Memory B cell (primary cell): ENCODE measurements at regions not wholly inside any gene's neighbourhood (a gene's known extent, or its start where the extent isn't known, plus 50 kb on each side); places are given as distances from the start of the nearest gene placed in this dataset.
"Not testable (repeated sequence)": the region's sequence is repeated elsewhere in the genome, so short reads cannot be mapped to it uniquely, and the experiment has no call there.

ENCODE experiments used
- ATAC-seq: fragments of 150-1000 bp; cut with Tn5 transposase; 2 replicates; pipeline ENCODE4 v1.10.0; 2021; ENCODE audit warnings: low read depth, mild to moderate bottlenecking, moderate library complexity
- DNase-seq, 2 donors: peaks; one replicate each; pipeline ENCODE4 v3.0.0; 2022; ENCODE audit warnings: low spot score in 2 of 2
- H3K27ac Mint-ChIP-seq: one replicate; pipeline ENCODE4 v1.8.0; 2022; ENCODE audit warnings: mild to moderate bottlenecking, moderate library complexity, mixed read lengths
- H3K27me3 Mint-ChIP-seq: one replicate; pipeline ENCODE4 v1.8.0; 2022; ENCODE audit warnings: mixed read lengths
- H3K36me3 Mint-ChIP-seq: one replicate; pipeline ENCODE4 v1.8.0; 2022; ENCODE audit warnings: mild to moderate bottlenecking, mixed read lengths
- H3K4me1 Mint-ChIP-seq: one replicate; pipeline ENCODE4 v1.8.0; 2022; ENCODE audit warnings: mixed read lengths
- H3K4me3 Mint-ChIP-seq: one replicate; pipeline ENCODE4 v1.8.0; 2022; ENCODE audit warnings: mild to moderate bottlenecking, moderate library complexity, mixed read lengths
- H3K9me3 Mint-ChIP-seq: one replicate; pipeline ENCODE4 v1.8.0; 2022; ENCODE audit warnings: mixed read lengths

DNA sequence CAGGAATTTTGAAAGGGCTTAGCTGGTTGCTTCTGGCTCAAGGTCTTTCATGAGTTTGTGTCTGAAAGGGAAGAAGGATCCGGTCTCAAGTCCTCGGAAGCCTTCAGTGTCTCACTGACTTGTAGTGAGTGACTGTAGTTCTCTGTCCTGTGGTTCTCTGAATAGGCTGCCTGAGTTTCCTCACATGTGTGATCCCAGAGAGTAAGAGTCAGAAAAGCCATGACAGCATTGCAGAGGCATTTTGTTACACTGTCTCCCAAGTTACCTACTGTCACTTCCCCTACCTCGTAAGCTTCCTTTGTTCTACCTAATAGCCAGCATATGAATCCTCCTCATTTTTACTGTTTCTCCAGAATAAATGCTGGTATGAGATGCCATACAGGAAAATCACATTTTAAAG lies 709.1 kb upstream of the CHAC2 start:
- no peaks in the 10 kb centered on the region for H3K27me3 Mint-ChIP-seq
- ATAC-seq = no peak
- no peak overlapping the region for H3K4me3 Mint-ChIP-seq
- H3K36me3 Mint-ChIP-seq = no peaks in the 10 kb centered on the region
- H3K9me3 Mint-ChIP-seq = peaks cover 4% of the 10 kb centered on the region
- H3K27ac Mint-ChIP-seq = no peak overlapping the region
- no peaks in the 10 kb centered on the region for H3K4me1 Mint-ChIP-seq
- no peak for DNase-seq

DNA sequence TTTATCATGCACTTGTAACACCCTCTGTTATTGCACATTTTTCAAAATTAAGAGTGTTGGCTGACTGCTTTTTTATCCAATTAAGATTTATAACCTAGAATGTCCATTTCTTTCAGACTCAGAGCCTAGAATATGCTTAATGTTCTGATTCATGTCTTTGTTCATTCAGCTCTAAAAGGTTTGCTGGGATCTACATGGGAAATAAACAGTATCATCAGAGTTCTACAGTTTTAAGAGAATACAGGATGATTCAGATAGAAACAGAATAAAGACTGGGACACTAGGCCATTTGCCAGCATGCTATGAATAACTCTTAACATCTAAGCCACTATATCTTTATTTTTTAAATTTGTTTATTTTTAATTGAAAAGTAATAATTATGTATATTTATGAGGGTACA lies 713.7 kb upstream of the CHAC2 start:
- Mint-ChIP-seq H3K27me3 (no peaks in the 10 kb centered on the region), H3K9me3 (peaks cover 4% of the 10 kb centered on the region), H3K4me3 (no peak overlapping the region), H3K27ac (no peak overlapping the region), H3K36me3 (no peaks in the 10 kb centered on the region), H3K4me1 (no peaks in the 10 kb centered on the region)
- no peak for ATAC-seq
- DNase-seq = no peak

DNA sequence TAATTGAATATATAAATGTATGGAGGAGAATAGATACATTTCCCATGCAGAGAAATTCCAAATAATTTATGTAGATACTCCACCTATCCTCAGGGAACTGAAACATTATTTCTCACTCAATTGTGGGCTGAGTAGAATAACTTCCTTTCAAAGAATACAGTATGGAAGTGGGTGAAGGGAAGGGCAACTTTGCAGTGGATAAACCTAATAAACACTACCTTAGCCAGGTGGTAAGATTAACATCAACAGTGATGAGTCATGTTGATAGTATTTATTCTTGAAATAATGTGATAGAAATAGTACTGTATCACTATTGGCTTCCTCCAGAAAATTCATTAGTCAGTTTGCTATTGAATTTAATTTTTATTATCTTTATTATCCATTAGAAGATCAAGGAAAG lies 716.4 kb upstream of the CHAC2 start:
- no peaks in the 10 kb centered on the region for H3K27me3 Mint-ChIP-seq
- DNase-seq (no peak), ATAC-seq (no peak)
- peaks cover 4% of the 10 kb centered on the region for H3K9me3 Mint-ChIP-seq
- H3K36me3 Mint-ChIP-seq = no peaks in the 10 kb centered on the region
- H3K4me1 Mint-ChIP-seq = no peaks in the 10 kb centered on the region
- H3K4me3 Mint-ChIP-seq = no peak overlapping the region
- no peak overlapping the region for H3K27ac Mint-ChIP-seq

DNA sequence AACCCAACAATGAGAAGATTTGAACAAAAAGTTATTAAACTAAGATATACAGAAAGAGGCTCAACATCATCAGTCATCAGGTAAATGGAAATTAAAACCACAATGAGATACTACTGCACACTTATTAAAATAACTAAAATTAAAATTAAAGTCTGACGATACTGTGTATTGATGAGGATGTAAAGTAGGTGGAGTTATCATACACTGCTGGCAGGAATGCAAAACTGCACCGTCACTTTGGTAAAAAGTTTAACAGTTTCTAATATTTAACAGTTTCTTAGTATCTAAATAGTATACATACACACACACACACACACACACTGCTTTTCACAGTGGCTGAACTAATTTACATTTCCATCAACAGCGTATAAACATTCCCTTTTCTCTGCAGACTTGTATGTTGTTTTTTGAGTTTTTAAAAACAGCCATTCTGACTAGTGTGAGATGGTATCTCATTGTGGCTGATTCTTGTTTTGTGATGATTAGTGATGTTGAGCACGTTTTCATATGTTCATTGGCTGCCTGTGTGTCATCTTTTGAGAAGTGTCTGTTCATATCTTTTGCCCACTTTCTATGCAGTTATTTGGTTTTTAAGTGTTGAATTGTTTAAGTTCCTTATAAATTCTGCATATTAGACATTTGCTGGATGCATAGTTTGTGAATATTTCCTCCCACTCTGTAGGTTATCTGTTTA lies 726.9 kb upstream of the CHAC2 start:
- Mint-ChIP-seq H3K36me3 (no peaks in the 10 kb centered on the region), H3K9me3 (peaks cover 4% of the 10 kb centered on the region), H3K27ac (no peak overlapping the region), H3K4me1 (no peaks in the 10 kb centered on the region), H3K4me3 (no peak overlapping the region), H3K27me3 (no peaks in the 10 kb centered on the region)
- ATAC-seq = no peak
- DNase-seq = no peak

DNA sequence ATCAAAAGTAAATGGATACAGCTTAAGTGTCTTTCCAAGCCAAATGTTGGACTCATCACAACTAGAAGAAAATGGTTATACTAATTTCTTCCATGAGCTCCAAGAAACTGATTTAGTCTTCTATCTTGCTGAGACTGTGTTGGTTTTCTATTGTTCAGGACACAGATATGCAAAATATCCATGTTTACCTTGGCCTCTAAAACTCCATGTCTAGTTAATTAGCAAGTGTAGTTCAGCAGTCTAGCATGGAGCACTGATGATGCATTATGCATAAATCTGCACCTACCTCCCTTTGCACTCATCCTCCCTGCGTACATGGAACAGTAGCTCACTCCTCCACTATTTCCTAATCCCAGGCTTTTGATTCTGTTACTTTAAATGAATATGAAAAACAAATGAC lies 731.4 kb upstream of the CHAC2 start:
- ATAC-seq (no peak), DNase-seq (no peak)
- Mint-ChIP-seq H3K36me3 (no peaks in the 10 kb centered on the region), H3K27ac (no peak overlapping the region), H3K27me3 (no peaks in the 10 kb centered on the region), H3K4me1 (no peaks in the 10 kb centered on the region), H3K4me3 (no peak overlapping the region), H3K9me3 (no peaks in the 10 kb centered on the region)

DNA sequence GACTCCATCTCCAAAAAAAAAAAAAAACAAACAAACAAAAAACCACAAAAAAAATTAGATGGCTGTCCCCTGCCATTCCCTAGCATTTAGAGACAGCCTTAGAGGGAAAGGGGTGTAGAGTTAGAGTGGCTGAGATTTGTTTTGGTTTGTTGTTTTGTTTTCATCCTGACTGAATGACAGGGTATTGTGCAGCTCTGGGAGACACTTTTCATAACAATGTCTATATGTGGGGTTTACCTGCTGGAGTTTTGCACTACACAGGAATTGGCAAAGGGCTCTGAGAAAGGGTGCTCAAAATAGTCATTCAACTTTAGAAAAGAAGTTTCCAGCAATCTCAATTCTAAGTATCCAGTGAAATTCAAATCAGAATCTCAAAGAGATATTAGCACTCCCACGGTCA lies 732.5 kb upstream of the CHAC2 start:
- no peaks in the 10 kb centered on the region for H3K4me1 Mint-ChIP-seq
- no peaks in the 10 kb centered on the region for H3K27me3 Mint-ChIP-seq
- H3K36me3 Mint-ChIP-seq = no peaks in the 10 kb centered on the region
- no peak overlapping the region for H3K4me3 Mint-ChIP-seq
- no peak overlapping the region for H3K27ac Mint-ChIP-seq
- no peaks in the 10 kb centered on the region for H3K9me3 Mint-ChIP-seq
- ATAC-seq (no peak), DNase-seq (no peak)

DNA sequence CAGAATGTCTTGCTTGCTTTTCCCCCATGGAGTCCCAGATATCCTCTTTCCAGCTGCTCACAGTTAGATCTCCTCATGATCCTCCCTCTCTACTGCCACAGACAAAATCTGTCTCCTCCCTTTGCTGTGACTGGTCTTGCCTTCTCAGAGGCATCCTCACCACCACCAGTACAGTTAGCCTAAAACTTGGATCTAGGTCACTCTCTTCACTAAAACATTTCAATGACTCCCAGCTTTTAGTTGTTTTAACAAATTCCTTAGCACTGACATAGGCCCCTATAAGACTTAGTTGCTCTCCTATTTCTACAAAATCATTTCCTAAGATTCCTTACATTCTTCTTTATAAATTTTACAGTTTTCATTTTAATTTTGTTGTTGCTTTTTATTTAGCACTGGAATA lies 734.2 kb upstream of the CHAC2 start:
- ATAC-seq (no peak), DNase-seq (no peak)
- Mint-ChIP-seq H3K4me1 (no peaks in the 10 kb centered on the region), H3K27ac (no peak overlapping the region), H3K9me3 (no peaks in the 10 kb centered on the region), H3K4me3 (no peak overlapping the region), H3K27me3 (no peaks in the 10 kb centered on the region), H3K36me3 (no peaks in the 10 kb centered on the region)

DNA sequence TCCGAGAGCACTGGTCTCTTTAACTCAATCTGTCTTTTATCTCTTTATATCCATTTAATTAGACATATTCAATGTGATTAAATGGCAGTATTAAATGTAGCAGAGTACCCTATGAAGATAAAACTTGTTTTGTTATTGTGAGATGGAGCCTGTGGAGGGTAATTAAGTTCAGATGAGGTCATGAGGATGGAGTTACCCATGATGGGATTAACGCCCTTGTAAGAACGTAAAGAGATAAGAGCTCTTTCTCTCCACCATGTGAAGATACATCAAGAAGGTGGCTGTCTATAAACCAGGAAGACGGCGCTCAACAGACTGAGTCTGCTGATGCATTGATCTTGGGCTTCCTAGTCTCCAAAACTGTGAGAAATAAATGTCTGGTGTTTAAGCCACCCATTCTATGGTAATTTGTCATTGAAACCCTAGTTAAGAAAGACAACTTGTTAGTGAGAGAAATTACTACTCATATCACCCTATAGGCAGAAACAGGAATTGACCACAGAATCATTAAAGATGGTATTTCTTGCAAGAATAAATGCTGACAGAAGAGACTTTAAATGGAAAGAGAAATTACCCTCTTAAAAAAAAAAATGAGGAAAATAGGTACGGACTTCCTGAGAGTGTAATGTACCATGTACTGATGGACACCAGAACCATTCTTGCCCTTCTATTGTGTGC lies 738.7 kb upstream of the CHAC2 start:
- Mint-ChIP-seq H3K4me1 (no peaks in the 10 kb centered on the region), H3K9me3 (peaks cover 3% of the 10 kb centered on the region), H3K4me3 (no peak overlapping the region), H3K27ac (no peak overlapping the region), H3K36me3 (no peaks in the 10 kb centered on the region), H3K27me3 (no peaks in the 10 kb centered on the region)
- ATAC-seq (no peak), DNase-seq (no peak)

DNA sequence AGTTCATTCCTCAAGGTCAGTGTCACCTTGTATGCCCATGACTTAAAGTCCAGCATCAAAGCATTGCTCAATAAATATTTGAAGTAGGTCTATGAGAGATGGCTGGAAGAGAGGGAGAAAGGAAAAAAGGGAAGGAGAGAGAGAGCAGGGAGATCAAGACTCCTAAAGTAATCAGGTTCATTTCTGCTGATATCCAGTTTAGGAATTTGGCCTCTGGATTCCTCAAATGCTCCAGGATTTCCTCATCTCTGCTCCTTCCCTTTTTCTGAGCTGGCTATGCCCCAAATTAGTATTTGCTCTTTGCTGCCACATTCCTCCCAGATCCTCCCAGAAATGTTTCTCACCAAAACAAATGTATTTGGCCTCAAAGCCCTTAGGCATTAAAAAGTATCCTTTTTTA lies 739.4 kb upstream of the CHAC2 start:
- DNase-seq = no peak
- peaks cover 7% of the 10 kb centered on the region for H3K9me3 Mint-ChIP-seq

DNA sequence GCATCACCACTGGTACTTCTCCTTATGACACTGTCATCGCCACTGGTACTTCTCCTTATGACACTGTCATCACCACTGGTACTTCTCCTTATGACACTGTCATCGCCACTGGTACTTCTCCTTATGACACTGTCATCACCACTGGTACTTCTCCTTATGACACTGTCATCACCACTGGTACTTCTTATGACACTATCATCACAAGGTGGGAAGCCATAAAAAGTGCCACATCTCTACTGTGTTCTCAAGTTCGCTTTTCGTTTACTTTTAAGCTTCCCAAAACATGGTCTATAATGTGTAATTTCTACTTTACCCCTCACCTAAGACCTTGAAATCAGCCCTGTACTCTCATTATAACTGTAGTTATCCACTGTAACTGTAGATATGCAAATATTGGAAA lies 745.4 kb upstream of the CHAC2 start:
- not testable (repeated sequence) for H3K4me3 Mint-ChIP-seq, H3K4me1 Mint-ChIP-seq, DNase-seq, ATAC-seq, H3K27ac Mint-ChIP-seq, H3K27me3 Mint-ChIP-seq, H3K36me3 Mint-ChIP-seq
- peaks cover 13% of the 10 kb centered on the region for H3K9me3 Mint-ChIP-seq

More for the DNA sequence above, 739.4 kb upstream of the CHAC2 start:
- Mint-ChIP-seq H3K4me3 (no peak overlapping the region), H3K36me3 (no peaks in the 10 kb centered on the region), H3K27ac (no peak overlapping the region), H3K4me1 (no peaks in the 10 kb centered on the region), H3K27me3 (no peaks in the 10 kb centered on the region)
- ATAC-seq = no peak

DNA sequence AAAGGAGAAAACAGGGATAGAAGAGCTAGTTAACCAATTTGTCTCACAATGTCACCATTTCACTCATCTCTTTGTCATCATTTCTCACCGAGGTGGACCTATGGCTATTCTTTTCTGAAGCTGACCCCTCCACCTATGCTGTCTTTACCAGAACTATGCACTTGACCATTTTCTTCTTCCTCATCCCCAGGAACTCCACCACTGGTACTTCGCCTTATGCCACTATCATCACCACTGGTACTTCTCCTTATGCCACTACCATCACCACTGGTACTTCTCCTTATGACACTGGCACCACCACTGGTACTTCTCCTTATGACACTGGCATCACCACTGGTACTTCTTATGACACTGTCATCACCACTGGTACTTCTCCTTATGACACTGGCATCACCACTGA lies 745.8 kb upstream of the CHAC2 start:
- Mint-ChIP-seq H3K36me3 (no peaks in the 10 kb centered on the region), H3K27ac (no peak overlapping the region), H3K4me1 (no peaks in the 10 kb centered on the region), H3K27me3 (no peaks in the 10 kb centered on the region), H3K4me3 (no peak overlapping the region), H3K9me3 (peaks cover 12% of the 10 kb centered on the region)
- ATAC-seq (no peak), DNase-seq (no peak)

DNA sequence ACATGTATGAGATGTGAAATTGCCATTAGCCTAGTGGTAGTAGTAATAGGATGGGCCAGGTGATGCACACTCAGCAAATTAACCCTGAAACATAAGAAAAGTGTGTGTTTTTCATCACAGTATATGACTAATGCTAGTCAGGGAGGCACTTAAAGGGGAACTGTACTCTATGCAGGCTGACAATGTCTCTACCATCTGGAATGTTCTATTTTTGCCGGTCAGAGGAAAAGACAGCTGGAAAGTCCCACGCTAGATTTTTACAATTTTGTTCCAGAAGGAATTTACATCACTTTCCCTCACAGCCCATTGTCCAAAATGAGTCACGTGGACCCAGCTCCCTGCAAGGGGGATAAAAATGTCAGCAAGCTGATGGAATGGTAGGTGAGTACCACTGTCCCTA lies 746.3 kb upstream of the CHAC2 start:
- no peaks in the 10 kb centered on the region for H3K27me3 Mint-ChIP-seq
- ATAC-seq (no peak), DNase-seq (no peak)
- H3K4me3 Mint-ChIP-seq = no peak overlapping the region
- H3K4me1 Mint-ChIP-seq = no peaks in the 10 kb centered on the region
- no peaks in the 10 kb centered on the region for H3K36me3 Mint-ChIP-seq
- no peak overlapping the region for H3K27ac Mint-ChIP-seq
- peaks cover 11% of the 10 kb centered on the region for H3K9me3 Mint-ChIP-seq

DNA sequence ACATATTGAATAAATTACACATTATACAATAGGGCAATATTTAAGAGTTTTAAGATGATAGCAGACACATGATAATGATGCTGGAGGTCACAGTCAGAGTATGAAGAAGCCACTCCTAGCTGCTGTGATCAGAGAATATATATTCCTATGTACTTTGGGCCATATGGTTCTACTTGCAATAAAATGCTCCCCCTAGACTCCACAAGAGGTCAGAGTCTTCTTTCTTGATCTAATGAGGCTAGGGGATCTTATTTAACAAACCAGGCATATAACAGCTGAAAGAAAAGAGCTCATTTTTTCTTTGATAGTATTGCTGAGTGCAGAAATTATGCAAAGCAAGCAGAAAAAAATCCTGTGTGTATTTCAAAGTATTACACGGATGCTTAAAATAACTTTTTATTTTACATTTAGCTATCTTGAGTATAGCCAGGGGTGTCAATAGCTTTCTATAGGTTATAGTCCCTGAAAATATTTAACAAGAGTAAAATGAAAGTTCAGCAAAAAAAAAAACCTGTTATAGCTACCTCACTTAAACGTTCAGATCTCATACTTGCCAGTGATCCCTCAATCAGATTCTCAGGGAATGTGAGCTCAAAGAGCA lies 748.7 kb upstream of the CHAC2 start:
- Mint-ChIP-seq H3K36me3 (no peaks in the 10 kb centered on the region), H3K9me3 (peaks cover 10% of the 10 kb centered on the region), H3K27ac (no peak overlapping the region), H3K4me1 (no peaks in the 10 kb centered on the region), H3K4me3 (no peak overlapping the region), H3K27me3 (no peaks in the 10 kb centered on the region)
- DNase-seq (no peak), ATAC-seq (no peak)

DNA sequence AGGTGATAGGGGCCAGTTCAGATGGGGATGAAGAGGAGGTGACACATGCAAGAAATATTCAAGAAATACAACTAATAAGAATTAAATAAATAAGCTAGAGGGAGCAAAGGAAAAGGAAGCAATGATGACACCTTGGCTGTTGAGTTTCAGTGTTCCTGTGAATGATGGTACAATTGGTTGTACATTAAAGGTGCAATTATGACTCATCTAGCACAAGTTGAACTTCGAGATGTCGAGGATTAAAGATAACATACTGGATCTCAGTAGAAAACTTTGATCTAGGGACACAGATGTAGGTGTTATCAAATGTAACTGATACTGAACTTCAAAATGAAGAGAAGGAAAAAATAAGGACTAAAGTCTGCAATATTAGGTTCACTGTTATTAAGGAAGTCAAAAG lies 760.6 kb upstream of the CHAC2 start:
- DNase-seq = no peak
- Mint-ChIP-seq H3K27ac (no peak overlapping the region), H3K4me1 (no peaks in the 10 kb centered on the region), H3K9me3 (peaks cover 8% of the 10 kb centered on the region), H3K4me3 (no peak overlapping the region), H3K36me3 (no peaks in the 10 kb centered on the region), H3K27me3 (no peaks in the 10 kb centered on the region)
- ATAC-seq = no peak

DNA sequence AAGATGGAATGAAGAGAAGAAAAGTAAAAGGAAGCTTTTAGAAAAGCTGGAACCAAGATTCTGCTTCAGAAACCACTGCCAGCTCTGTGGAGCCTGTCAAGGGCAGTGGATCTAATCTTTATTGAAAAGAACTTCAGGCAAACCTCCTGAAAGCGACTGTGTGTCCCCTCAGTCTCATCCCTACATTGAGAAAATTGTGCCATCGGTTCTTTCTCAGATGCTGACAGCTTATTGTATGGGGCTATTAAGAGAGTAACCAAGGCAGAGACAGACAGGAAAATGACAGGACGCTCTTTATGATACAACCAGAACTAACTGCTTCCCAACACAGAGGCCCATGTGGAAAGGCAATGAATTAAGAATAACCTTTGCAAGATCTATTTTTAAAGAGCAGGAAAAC lies 763.2 kb upstream of the CHAC2 start:
- Mint-ChIP-seq H3K36me3 (no peaks in the 10 kb centered on the region), H3K9me3 (peaks cover 6% of the 10 kb centered on the region), H3K4me3 (no peak overlapping the region), H3K27me3 (no peaks in the 10 kb centered on the region), H3K4me1 (no peaks in the 10 kb centered on the region), H3K27ac (no peak overlapping the region)
- DNase-seq (no peak), ATAC-seq (no peak)
